ENCODE measurements at regions not wholly inside any gene's neighbourhood (a gene's known extent, or its start where the extent isn't known, plus 50 kb on each side); places are given as distances from the start of the nearest gene placed in this dataset.

- no peaks in the 10 kb centered on the region for H3K27me3 ChIP-seq (ENCODE audit: control insufficient read depth in 4 of 4, insufficient read depth in 4 of 4, low read length in 3 of 4)
- peaks cover 0 to 2% (median 0%) of the 10 kb centered on the region in 4 donors for H3K4me1 ChIP-seq (ENCODE audit: control insufficient read depth in 4 of 4, insufficient read depth in 4 of 4, low read length in 3 of 4)
- DNase-seq (ENCODE audit: low spot score): no peak
- no peak overlapping the region for H3K27ac ChIP-seq (ENCODE audit: low read depth in 1 of 2, low read length in 2 of 2)
- no peaks in the 10 kb centered on the region for H3K9me3 ChIP-seq (ENCODE audit: control insufficient read depth in 4 of 4, low read length in 3 of 4)
- no peak overlapping the region for H3K4me3 ChIP-seq (ENCODE audit: low read depth in 1 of 3, low read length in 3 of 3)
- TF ChIP-seq TAF1 (conservative IDR thresholded peaks at IDR 0.05) (no peak), ATF3 (IDR thresholded peaks at IDR 0.05) (no peak), ZBTB33 (IDR thresholded peaks at IDR 0.05) (no peak), REST (IDR thresholded peaks at IDR 0.05) (no peak), RAD21 (IDR thresholded peaks at IDR 0.05) (no peak), EGR1 (IDR thresholded peaks at IDR 0.05; ENCODE audit: low read depth in 2 of 2) (no peak), GABPA (IDR thresholded peaks at IDR 0.05 in 1 of 2, conservative IDR thresholded peaks at IDR 0.05 in 1 of 2) (no peak), FOXA2 (IDR thresholded peaks at IDR 0.05) (no peak), SP1 (IDR thresholded peaks at IDR 0.05) (no peak)
- 63% methylated on average over 1 of the region's 1 CpG for WGBS
- H3K9ac ChIP-seq (ENCODE audit: low read depth in 1 of 2, low read length in 2 of 2): no peak overlapping the region
- H3K36me3 ChIP-seq (ENCODE audit: control insufficient read depth in 4 of 4, insufficient read depth in 3 of 4, low read depth in 1 of 4, low read length in 3 of 4): no peaks in the 10 kb centered on the region
These were observed 130.1 kb upstream of the SOD1 start for GRCh38 chr21:31529406-31529805.

GRCh38 chr21:31526040-31526439 lies 133.5 kb upstream of the SOD1 start:
- Histone ChIP-seq H3K4me3 (ENCODE audit: low read depth in 1 of 3, low read length in 3 of 3) (no peak overlapping the region), H3K4me1 (ENCODE audit: control insufficient read depth in 4 of 4, insufficient read depth in 4 of 4, low read length in 3 of 4) (peaks cover 0 to 1% (median 0%) of the 10 kb centered on the region in 4 donors), H3K27ac (ENCODE audit: low read depth in 1 of 2, low read length in 2 of 2) (no peak overlapping the region), H3K9me3 (ENCODE audit: control insufficient read depth in 4 of 4, low read length in 3 of 4) (no peaks in the 10 kb centered on the region), H3K9ac (ENCODE audit: low read depth in 1 of 2, low read length in 2 of 2) (no peak overlapping the region), H3K27me3 (ENCODE audit: control insufficient read depth in 4 of 4, insufficient read depth in 4 of 4, low read length in 3 of 4) (no peaks in the 10 kb centered on the region), H3K36me3 (ENCODE audit: control insufficient read depth in 4 of 4, insufficient read depth in 3 of 4, low read depth in 1 of 4, low read length in 3 of 4) (no peaks in the 10 kb centered on the region)
- DNase-seq (ENCODE audit: low spot score): no peak
- 77% methylated on average over 4 of the region's 4 CpGs for WGBS
- TF ChIP-seq GABPA (IDR thresholded peaks at IDR 0.05 in 1 of 2, conservative IDR thresholded peaks at IDR 0.05 in 1 of 2) (no peak), NR2F2 (IDR thresholded peaks at IDR 0.05) (peak; percentile 66), FOXA2 (IDR thresholded peaks at IDR 0.05) (no peak), JUND (IDR thresholded peaks at IDR 0.05) (no peak), CTCF (IDR thresholded peaks at IDR 0.05; ENCODE audit: low read depth, low read length, missing input control) (no peak)

Measured in liver (tissue), 8 donors.